Psoas muscle (tissue), 7 donors: ENCODE measurements at regions not wholly inside any gene's neighbourhood (a gene's known extent, or its start where the extent isn't known, plus 50 kb on each side); places are given as distances from the start of the nearest gene placed in this dataset.

Source experiments
- ATAC-seq, 4 donors: fragments of 200-7000 bp; cut with Tn5 transposase; one replicate each; pipeline ENCODE4 v1.9.1; 2020; ENCODE audit warnings: moderate library complexity in 3 of 4, mild to moderate bottlenecking in 2 of 4
- DNase-seq, 2 donors: peaks; one replicate each; pipeline ENCODE4 v3.0.0-alpha.2; 2020
- H3K27ac ChIP-seq: fragments of 200-600 bp; one replicate; pipeline ENCODE4 v1.8.0; 2022
- H3K27me3 ChIP-seq, 3 donors: fragments of 200-600 bp in 1 of 3; one replicate each; pipeline versions ENCODE4 v1.6.1 to v1.8.0; 2013 to 2022; ENCODE audit warnings: low read length in 2 of 3, mild to moderate bottlenecking in 2 of 3, moderate library complexity in 1 of 3; ENCODE audit not compliant: insufficient read depth in 3 of 3
- H3K36me3 ChIP-seq, 2 donors: fragments of 200-600 bp in 1 of 2; one replicate each; pipeline versions ENCODE4 v1.6.1 to v1.8.0; 2013 to 2022; ENCODE audit warnings: low read depth in 1 of 2, mild to moderate bottlenecking in 1 of 2, moderate library complexity in 1 of 2; ENCODE audit not compliant: insufficient read depth in 1 of 2
- H3K4me1 ChIP-seq: fragments of 200-600 bp; one replicate; pipeline ENCODE4 v1.8.0; 2022
- H3K4me3 ChIP-seq: fragments of 200-600 bp; one replicate; pipeline ENCODE4 v1.8.0; 2022; ENCODE audit warnings: mild to moderate bottlenecking
- H3K9me3 ChIP-seq: fragments of 200-600 bp; one replicate; pipeline ENCODE4 v1.8.0; 2022
- WGBS, 3 donors: extraction: QIAGEN DNeasy Blood & Tissue Kit; methylation state at CpG; one replicate each; pipeline versions ENCODE4 v1.1.6 to v1.1.7; 2013; 5-methylcytosine and 5-hydroxymethylcytosine counted together
- intact Hi-C, 2 donors: fragments of 100-400 bp; cut with DNase I; formaldehyde crosslinking; loops; one replicate each; pipeline versions ENCODE4 v1.11.0 to v1.14.2; 2022
- TF ChIP-seq, protein P1 (sequence below): fragments of 200-600 bp; IDR thresholded peaks from one replicate; pipeline ENCODE4 v1.8.0; 2022; ENCODE audit warnings: antibody characterized with exemption
- donor health status: healthy with polysubstance abuse.
- donor health status: DM: no; HTN: no; CAD: no; lungs with moderate emphysema.
- donor health status: Bipolar disorder and iron deficiency.
- donor health status: healthy.
- donor health status: DM: yes; HTN: yes; CAD: no.
- donor health status: DM: no; HTN: no; CAD: no.
- donor health status: DM: yes; HTN: yes; CAD: no.

DNA sequence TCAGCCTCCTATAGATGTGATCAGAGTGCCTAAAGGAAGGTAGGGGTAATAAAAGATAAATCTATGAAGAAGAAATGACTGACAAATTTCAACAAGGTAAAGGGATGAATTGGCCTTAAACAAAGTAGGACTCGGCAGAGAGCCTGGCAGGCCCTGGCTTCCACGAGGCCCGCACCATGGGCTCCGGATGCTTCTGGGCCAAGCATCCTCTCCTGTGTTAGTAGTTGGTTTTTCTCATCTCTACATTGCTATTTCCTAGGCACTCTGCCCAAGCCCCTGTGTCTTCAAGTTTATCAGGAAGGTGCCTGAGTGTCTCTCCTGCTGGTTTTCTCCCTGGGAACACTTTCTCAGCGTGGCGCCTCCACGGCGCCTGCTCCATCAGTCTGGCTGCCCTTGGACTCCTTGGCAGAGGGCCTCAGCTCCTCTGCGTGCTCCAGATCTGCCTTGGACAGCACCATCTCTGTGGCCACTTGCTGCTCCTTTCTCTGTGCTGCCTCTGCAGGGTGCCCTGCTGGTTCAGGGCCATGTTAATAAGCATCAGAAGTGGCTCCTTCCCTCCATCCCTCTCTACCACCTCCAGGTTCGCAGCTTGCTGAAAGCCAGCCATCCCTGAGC lies 413.3 kb upstream of the DPP6 start:
- TF ChIP-seq, protein P1, sequence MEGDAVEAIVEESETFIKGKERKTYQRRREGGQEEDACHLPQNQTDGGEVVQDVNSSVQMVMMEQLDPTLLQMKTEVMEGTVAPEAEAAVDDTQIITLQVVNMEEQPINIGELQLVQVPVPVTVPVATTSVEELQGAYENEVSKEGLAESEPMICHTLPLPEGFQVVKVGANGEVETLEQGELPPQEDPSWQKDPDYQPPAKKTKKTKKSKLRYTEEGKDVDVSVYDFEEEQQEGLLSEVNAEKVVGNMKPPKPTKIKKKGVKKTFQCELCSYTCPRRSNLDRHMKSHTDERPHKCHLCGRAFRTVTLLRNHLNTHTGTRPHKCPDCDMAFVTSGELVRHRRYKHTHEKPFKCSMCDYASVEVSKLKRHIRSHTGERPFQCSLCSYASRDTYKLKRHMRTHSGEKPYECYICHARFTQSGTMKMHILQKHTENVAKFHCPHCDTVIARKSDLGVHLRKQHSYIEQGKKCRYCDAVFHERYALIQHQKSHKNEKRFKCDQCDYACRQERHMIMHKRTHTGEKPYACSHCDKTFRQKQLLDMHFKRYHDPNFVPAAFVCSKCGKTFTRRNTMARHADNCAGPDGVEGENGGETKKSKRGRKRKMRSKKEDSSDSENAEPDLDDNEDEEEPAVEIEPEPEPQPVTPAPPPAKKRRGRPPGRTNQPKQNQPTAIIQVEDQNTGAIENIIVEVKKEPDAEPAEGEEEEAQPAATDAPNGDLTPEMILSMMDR, result no peak
- Histone ChIP-seq H3K4me1 (no peaks in the 10 kb centered on the region), H3K27ac (no peak overlapping the region), H3K36me3 (no peaks in the 10 kb centered on the region), H3K27me3 (no peaks in the 10 kb centered on the region), H3K9me3 (peaks cover 14% of the 10 kb centered on the region), H3K4me3 (no peak overlapping the region)
- WGBS, 3 donors, result 82 to 89% (median 88%) methylated on average over 10 of the region's 10 CpGs
- intact Hi-C loops, result no loop called here
- no peak for DNase-seq
- no peak for ATAC-seq

DNA sequence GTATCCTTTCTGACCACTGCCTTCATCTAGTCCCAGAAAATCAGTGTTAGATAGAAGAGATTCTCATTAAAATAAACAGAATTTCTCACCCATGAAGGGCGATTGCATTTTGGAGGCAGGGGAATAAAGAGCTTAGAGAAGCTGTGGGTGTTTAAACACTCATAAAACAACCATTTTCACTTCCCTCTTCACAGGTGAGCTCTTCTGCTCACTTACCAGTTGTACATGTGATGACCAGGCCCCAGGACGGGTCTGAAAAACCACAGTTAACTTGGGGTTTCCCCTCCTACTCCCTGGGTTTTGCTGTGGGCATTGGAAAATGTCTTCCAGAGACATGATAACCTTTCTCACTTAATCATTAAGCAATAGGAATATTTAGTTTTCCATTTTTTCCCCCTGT lies 411.6 kb upstream of the DPP6 start:
- intact Hi-C loops, result no loop called here
- DNase-seq (no peak), ATAC-seq (no peak)
- Histone ChIP-seq H3K9me3 (peaks cover 14% of the 10 kb centered on the region), H3K27me3 (no peaks in the 10 kb centered on the region), H3K36me3 (no peaks in the 10 kb centered on the region), H3K4me3 (no peak overlapping the region), H3K4me1 (no peaks in the 10 kb centered on the region), H3K27ac (no peak overlapping the region)
- TF ChIP-seq, protein P1, result no peak
- 64 to 79% (median 75%) methylated on average over 2 of the region's 2 CpGs for WGBS, 3 donors

DNA sequence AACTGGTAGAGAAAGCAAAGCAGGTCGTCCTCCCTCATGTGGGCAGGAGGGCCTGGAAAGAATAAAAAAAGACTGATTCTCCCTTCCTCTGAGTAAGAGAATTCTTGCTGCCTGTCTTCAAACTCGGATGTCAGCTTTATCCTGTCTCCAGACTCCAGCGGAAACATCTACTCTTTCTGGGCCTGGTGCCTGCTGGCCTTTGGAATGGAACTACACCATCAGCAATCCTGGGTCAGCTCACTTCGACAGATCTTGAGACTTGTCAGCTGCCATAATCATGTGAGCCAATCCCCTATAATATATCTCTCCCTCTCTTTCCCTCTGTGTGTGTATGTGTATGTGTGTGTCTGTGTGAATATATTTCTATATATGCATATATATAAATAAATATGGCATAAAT lies 411.0 kb upstream of the DPP6 start:
- no peaks in the 10 kb centered on the region for H3K36me3 ChIP-seq
- H3K4me3 ChIP-seq, result no peak overlapping the region
- intact Hi-C loops, result no loop called here
- no peak for ATAC-seq
- no peak overlapping the region for H3K27ac ChIP-seq
- no peaks in the 10 kb centered on the region for H3K4me1 ChIP-seq
- TF ChIP-seq, protein P1, result no peak
- H3K9me3 ChIP-seq, result peaks cover 14% of the 10 kb centered on the region
- H3K27me3 ChIP-seq, result no peaks in the 10 kb centered on the region
- 52 to 63% (median 53%) methylated on average over 4 of the region's 4 CpGs for WGBS, 3 donors
- no peak for DNase-seq

GRCh38 chr7:153642989-153643388 lies 409.2 kb upstream of the DPP6 start:
- TF ChIP-seq, protein P1, result no peak
- DNase-seq (no peak), ATAC-seq (no peak)
- peaks cover 14% of the 10 kb centered on the region for H3K9me3 ChIP-seq
- H3K36me3 ChIP-seq, result no peaks in the 10 kb centered on the region
- H3K4me1 ChIP-seq, result no peaks in the 10 kb centered on the region
- no peak overlapping the region for H3K4me3 ChIP-seq
- H3K27me3 ChIP-seq, result no peaks in the 10 kb centered on the region
- intact Hi-C loops, result no loop called here
- no peak overlapping the region for H3K27ac ChIP-seq

DNA sequence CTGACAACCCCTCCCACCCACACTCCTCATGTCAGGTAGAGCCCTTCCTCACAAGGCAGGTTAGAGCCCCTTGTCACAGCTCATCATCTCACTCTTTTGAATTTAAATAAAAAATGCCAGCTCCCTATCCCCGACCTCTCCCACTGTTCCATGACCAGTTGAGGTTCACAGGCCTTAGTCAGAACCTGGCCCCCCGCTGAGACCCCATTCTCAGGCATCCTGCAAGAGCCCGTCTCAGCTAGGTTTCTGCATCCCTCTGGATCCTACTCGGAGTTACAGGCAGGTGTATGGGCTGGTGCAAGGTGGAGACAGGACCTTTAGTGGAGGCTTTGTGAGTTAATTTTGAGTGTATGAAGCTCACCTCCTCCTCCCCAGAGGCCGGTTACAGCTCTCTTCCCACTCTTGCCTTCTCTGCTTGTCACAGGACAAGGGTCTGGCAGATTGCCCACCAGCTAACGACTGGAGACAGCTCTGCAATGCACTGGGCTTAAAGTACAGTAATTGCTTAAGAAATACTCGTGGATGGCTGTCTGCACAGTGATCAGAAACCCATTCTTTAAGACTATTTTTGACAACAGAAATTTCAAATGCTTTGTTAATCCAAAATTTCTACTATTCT lies 394.9 kb upstream of the DPP6 start:
- DNase-seq, result no peak
- Histone ChIP-seq H3K27ac (no peak overlapping the region), H3K4me3 (no peak overlapping the region), H3K9me3 (peaks cover 3% of the 10 kb centered on the region), H3K4me1 (no peaks in the 10 kb centered on the region), H3K36me3 (no peaks in the 10 kb centered on the region), H3K27me3 (no peaks in the 10 kb centered on the region)
- TF ChIP-seq, protein P1, result no peak
- WGBS, 3 donors, result 51 to 58% (median 56%) methylated on average over 7 of the region's 7 CpGs
- intact Hi-C loops, result no loop called here
- ATAC-seq, result no peak
